Endodermal cell (in vitro differentiated cells): ENCODE measurements at regions not wholly inside any gene's neighbourhood (a gene's known extent, or its start where the extent isn't known, plus 50 kb on each side); places are given as distances from the start of the nearest gene placed in this dataset.

ENCODE experiments used
- DNase-seq: peaks from one replicate; pipeline ENCODE4 v3.0.0-alpha.2; 2017
- H3K27ac ChIP-seq: 2 replicates; pipeline ENCODE4 v1.5.1; 2013; ENCODE audit warnings: mild to moderate bottlenecking, low read depth, low read length, moderate library complexity
- H3K27me3 ChIP-seq: 2 replicates; pipeline ENCODE4 v1.6.1; 2013; ENCODE audit warnings: mild to moderate bottlenecking, low read length, moderate library complexity; ENCODE audit not compliant: insufficient read depth, control insufficient read depth, poor library complexity, severe bottlenecking
- H3K36me3 ChIP-seq: 2 replicates; pipeline ENCODE4 v1.7.0; 2013; ENCODE audit warnings: mild to moderate bottlenecking, low read length, moderate library complexity; ENCODE audit not compliant: control insufficient read depth, insufficient read depth
- H3K4me1 ChIP-seq: one replicate; pipeline ENCODE4 v1.7.0; 2013; ENCODE audit warnings: low read length; ENCODE audit not compliant: control insufficient read depth, insufficient read depth
- H3K4me3 ChIP-seq: 2 replicates; pipeline ENCODE4 v1.5.1; 2013; ENCODE audit warnings: mild to moderate bottlenecking, low read length, moderate library complexity
- H3K9ac ChIP-seq: 2 replicates; pipeline ENCODE4 v1.6.1; 2013; ENCODE audit warnings: mild to moderate bottlenecking, low read length, moderate library complexity; ENCODE audit not compliant: poor library complexity, severe bottlenecking; ENCODE audit errors: extremely low read depth
- H3K9me3 ChIP-seq: 2 replicates; pipeline ENCODE4 v1.6.1; 2013; ENCODE audit warnings: mild to moderate bottlenecking, low read length, moderate library complexity; ENCODE audit not compliant: control insufficient read depth
- H3K27ac Mint-ChIP-seq: 2 replicates; pipeline ENCODE4 v1.8.0; 2020; ENCODE audit warnings: mixed read lengths
- H3K27me3 Mint-ChIP-seq: 2 replicates; pipeline ENCODE4 v1.8.0; 2021; ENCODE audit warnings: mild to moderate bottlenecking, mixed read lengths; ENCODE audit not compliant: insufficient read depth
- H3K36me3 Mint-ChIP-seq: 2 replicates; pipeline ENCODE4 v1.8.0; 2020; ENCODE audit warnings: low read depth, mixed read lengths
- H3K4me1 Mint-ChIP-seq: 2 replicates; pipeline ENCODE4 v1.8.0; 2020; ENCODE audit warnings: mixed read lengths
- H3K4me3 Mint-ChIP-seq: 2 replicates; pipeline ENCODE4 v1.8.0; 2020; ENCODE audit warnings: mild to moderate bottlenecking, moderate library complexity, mixed read lengths
- H3K9me3 Mint-ChIP-seq: 2 replicates; pipeline ENCODE4 v1.8.0; 2020; ENCODE audit warnings: mild to moderate bottlenecking, mixed read lengths
- WGBS, 2 experiments: methylation state at CpG; one replicate each; pipeline versions ENCODE4 v1.1.5 to v1.1.7; 2013; ENCODE audit warnings: missing lambda C conversion rate in 2 of 2, mixed read lengths in 1 of 2; ENCODE audit not compliant: insufficient coverage in 1 of 2, insufficient read length in 1 of 2; 5-methylcytosine and 5-hydroxymethylcytosine counted together
- TF ChIP-seq, protein P1 (sequence below): fragments of 200-600 bp; sonication (generic); conservative IDR thresholded peaks from 2 replicates; pipeline ENCODE4 v1.5.0; 2021; ENCODE audit warnings: antibody characterized with exemption, mild to moderate bottlenecking

GRCh38 chr22:47592791-47593190 lies 830.3 kb downstream of the TBC1D22A start:
- Mint-ChIP-seq H3K4me3 (no peak overlapping the region), H3K9me3 (peaks cover 92% of the 10 kb centered on the region), H3K27me3 (peaks cover 2% of the 10 kb centered on the region), H3K36me3 (no peaks in the 10 kb centered on the region), H3K27ac (no peak overlapping the region), H3K4me1 (no peaks in the 10 kb centered on the region)
- peak; percentile 10 for DNase-seq
- Histone ChIP-seq H3K27me3 (no peaks in the 10 kb centered on the region), H3K4me1 (no peaks in the 10 kb centered on the region), H3K9ac (no peak overlapping the region), H3K4me3 (no peak overlapping the region), H3K36me3 (no peaks in the 10 kb centered on the region), H3K27ac (no peak overlapping the region), H3K9me3 (peaks cover 19% of the 10 kb centered on the region)
- 77 to 92% methylated on average over 4 to 9 of the region's 9 CpGs for WGBS, 2 experiments
- TF ChIP-seq, protein P1, sequence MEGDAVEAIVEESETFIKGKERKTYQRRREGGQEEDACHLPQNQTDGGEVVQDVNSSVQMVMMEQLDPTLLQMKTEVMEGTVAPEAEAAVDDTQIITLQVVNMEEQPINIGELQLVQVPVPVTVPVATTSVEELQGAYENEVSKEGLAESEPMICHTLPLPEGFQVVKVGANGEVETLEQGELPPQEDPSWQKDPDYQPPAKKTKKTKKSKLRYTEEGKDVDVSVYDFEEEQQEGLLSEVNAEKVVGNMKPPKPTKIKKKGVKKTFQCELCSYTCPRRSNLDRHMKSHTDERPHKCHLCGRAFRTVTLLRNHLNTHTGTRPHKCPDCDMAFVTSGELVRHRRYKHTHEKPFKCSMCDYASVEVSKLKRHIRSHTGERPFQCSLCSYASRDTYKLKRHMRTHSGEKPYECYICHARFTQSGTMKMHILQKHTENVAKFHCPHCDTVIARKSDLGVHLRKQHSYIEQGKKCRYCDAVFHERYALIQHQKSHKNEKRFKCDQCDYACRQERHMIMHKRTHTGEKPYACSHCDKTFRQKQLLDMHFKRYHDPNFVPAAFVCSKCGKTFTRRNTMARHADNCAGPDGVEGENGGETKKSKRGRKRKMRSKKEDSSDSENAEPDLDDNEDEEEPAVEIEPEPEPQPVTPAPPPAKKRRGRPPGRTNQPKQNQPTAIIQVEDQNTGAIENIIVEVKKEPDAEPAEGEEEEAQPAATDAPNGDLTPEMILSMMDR, result no peak

- Histone ChIP-seq H3K36me3 (no peaks in the 10 kb centered on the region), H3K27me3 (no peaks in the 10 kb centered on the region), H3K9ac (no peak overlapping the region), H3K4me3 (no peak overlapping the region), H3K9me3 (peaks cover 19% of the 10 kb centered on the region), H3K27ac (no peak overlapping the region), H3K4me1 (no peaks in the 10 kb centered on the region)
- WGBS, 2 experiments, result 89% methylated on average over 13 to 16 of the region's 16 CpGs
- H3K4me1 Mint-ChIP-seq, result no peaks in the 10 kb centered on the region
- peak; percentile 3 for DNase-seq
- peaks cover 90% of the 10 kb centered on the region for H3K9me3 Mint-ChIP-seq
- TF ChIP-seq, protein P1, result no peak
- no peaks in the 10 kb centered on the region for H3K27me3 Mint-ChIP-seq
- no peak overlapping the region for H3K4me3 Mint-ChIP-seq
- H3K36me3 Mint-ChIP-seq, result no peaks in the 10 kb centered on the region
- H3K27ac Mint-ChIP-seq, result no peak overlapping the region
Observed at GRCh38 chr22:47591709-47592108, 829.3 kb downstream of the TBC1D22A start.

- DNase-seq, result peak; percentile 20
- Mint-ChIP-seq H3K4me3 (no peak overlapping the region), H3K27ac (no peak overlapping the region), H3K4me1 (no peaks in the 10 kb centered on the region), H3K27me3 (no peaks in the 10 kb centered on the region), H3K9me3 (peaks cover 90% of the 10 kb centered on the region), H3K36me3 (no peaks in the 10 kb centered on the region)
- Histone ChIP-seq H3K27me3 (no peaks in the 10 kb centered on the region), H3K4me1 (no peaks in the 10 kb centered on the region), H3K9ac (no peak overlapping the region), H3K9me3 (peaks cover 18% of the 10 kb centered on the region), H3K27ac (no peak overlapping the region), H3K36me3 (no peaks in the 10 kb centered on the region), H3K4me3 (no peak overlapping the region)
- WGBS, 2 experiments, result 86 to 89% methylated on average over 7 of the region's 7 CpGs
- TF ChIP-seq, protein P1, result no peak
Observed at GRCh38 chr22:47591016-47591415, 828.6 kb downstream of the TBC1D22A start.
